ENCODE measurements at regions not wholly inside any gene's neighbourhood (a gene's known extent, or its start where the extent isn't known, plus 50 kb on each side); places are given as distances from the start of the nearest gene placed in this dataset.

GRCh38 chr1:17877316-17877715, 122.2 kb downstream of the ACTL8 start:
- no peak for DNase-seq (ENCODE audit: low read depth, low spot score)
- no peak overlapping the region for H3K4me3 ChIP-seq (ENCODE audit: low read length)

- no peak for DNase-seq (ENCODE audit: low read depth, low spot score)
- no peak overlapping the region for H3K4me3 ChIP-seq (ENCODE audit: low read length)
These were observed 122.8 kb downstream of the ACTL8 start for GRCh38 chr1:17877896-17878295.

GRCh38 chr1:17878837-17879236, 123.7 kb downstream of the ACTL8 start:
- no peak overlapping the region for H3K4me3 ChIP-seq (ENCODE audit: low read length)
- DNase-seq (ENCODE audit: low read depth, low spot score) = no peak

- no peak for DNase-seq (ENCODE audit: low read depth, low spot score)
- no peak overlapping the region for H3K4me3 ChIP-seq (ENCODE audit: low read length)
These were observed 125.3 kb downstream of the ACTL8 start for GRCh38 chr1:17880449-17880848.

- DNase-seq (ENCODE audit: low read depth, low spot score) = peak; percentile 49
- H3K4me3 ChIP-seq (ENCODE audit: low read length) = no peak overlapping the region
These were observed 126.6 kb downstream of the ACTL8 start for GRCh38 chr1:17881761-17882160.

GRCh38 chr1:17883136-17883535, 128.0 kb downstream of the ACTL8 start:
- DNase-seq (ENCODE audit: low read depth, low spot score) = no peak
- no peak overlapping the region for H3K4me3 ChIP-seq (ENCODE audit: low read length)

GRCh38 chr1:17883662-17884395, 128.7 kb downstream of the ACTL8 start:
- H3K4me3 ChIP-seq (ENCODE audit: low read length) = no peak overlapping the region
- no peak for DNase-seq (ENCODE audit: low read depth, low spot score)

GRCh38 chr1:17885663-17886320, 130.7 kb downstream of the ACTL8 start:
- no peak overlapping the region for H3K4me3 ChIP-seq (ENCODE audit: low read length)
- DNase-seq (ENCODE audit: low read depth, low spot score) = no peak

- DNase-seq (ENCODE audit: low read depth, low spot score) = no peak
- H3K4me3 ChIP-seq (ENCODE audit: low read length) = no peak overlapping the region
These were observed 131.3 kb downstream of the ACTL8 start for GRCh38 chr1:17886386-17886785.

- DNase-seq (ENCODE audit: low read depth, low spot score) = no peak
These were observed 131.8 kb downstream of the ACTL8 start for GRCh38 chr1:17886838-17887441.

GRCh38 chr1:17887661-17888371, 132.7 kb downstream of the ACTL8 start:
- no peak for DNase-seq (ENCODE audit: low read depth, low spot score)
- no peak overlapping the region for H3K4me3 ChIP-seq (ENCODE audit: low read length)

More at GRCh38 chr1:17886838-17887441, 131.8 kb downstream of the ACTL8 start:
- H3K4me3 ChIP-seq (ENCODE audit: low read length) = no peak overlapping the region

GRCh38 chr1:17890056-17890814, 135.1 kb downstream of the ACTL8 start:
- H3K4me3 ChIP-seq (ENCODE audit: low read length) = no peak overlapping the region
- DNase-seq (ENCODE audit: low read depth, low spot score) = no peak

- no peak overlapping the region for H3K4me3 ChIP-seq (ENCODE audit: low read length)
- no peak for DNase-seq (ENCODE audit: low read depth, low spot score)
These were observed 135.7 kb downstream of the ACTL8 start for GRCh38 chr1:17890815-17891191.

- no peak overlapping the region for H3K4me3 ChIP-seq (ENCODE audit: low read length)
- DNase-seq (ENCODE audit: low read depth, low spot score) = no peak
These were observed 136.3 kb downstream of the ACTL8 start for GRCh38 chr1:17891205-17892110.

GRCh38 chr1:17892225-17892624, 137.1 kb downstream of the ACTL8 start:
- H3K4me3 ChIP-seq (ENCODE audit: low read length) = no peak overlapping the region
- no peak for DNase-seq (ENCODE audit: low read depth, low spot score)

GRCh38 chr1:17892851-17893250, 137.7 kb downstream of the ACTL8 start:
- H3K4me3 ChIP-seq (ENCODE audit: low read length) = no peak overlapping the region
- no peak for DNase-seq (ENCODE audit: low read depth, low spot score)

- H3K4me3 ChIP-seq (ENCODE audit: low read length) = no peak overlapping the region
- no peak for DNase-seq (ENCODE audit: low read depth, low spot score)
These were observed 138.9 kb downstream of the ACTL8 start for GRCh38 chr1:17893891-17894631.

GRCh38 chr1:17895401-17895800, 140.3 kb downstream of the ACTL8 start:
- no peak for DNase-seq (ENCODE audit: low read depth, low spot score)
- H3K4me3 ChIP-seq (ENCODE audit: low read length) = no peak overlapping the region

Measured in Jurkat, Clone E6-1 (cell line).